Frontal cortex (tissue), 3 donors: ENCODE measurements at regions not wholly inside any gene's neighbourhood (a gene's known extent, or its start where the extent isn't known, plus 50 kb on each side); places are given as distances from the start of the nearest gene placed in this dataset.

Source experiments
- DNase-seq, 2 donors: peaks; one replicate each; pipeline ENCODE4 v3.0.0; 2012; ENCODE audit warnings: low spot score in 2 of 2
- FAIRE-seq: peaks from 2 replicates; lab custom pipeline; 2012; peaks lifted over from hg19 to GRCh38; lab: Jason Lieb, UNC
- donor health status: control.
- donor health status: control.
- donor health status: control.

GRCh38 chr5:2464141-2464540 is 287.3 kb downstream of the IRX2 start:
- FAIRE-seq (no peak), DNase-seq (no peak)

GRCh38 chr5:2461701-2462691 is 289.5 kb downstream of the IRX2 start:
- FAIRE-seq, result no peak
- DNase-seq, result no peak

DNA sequence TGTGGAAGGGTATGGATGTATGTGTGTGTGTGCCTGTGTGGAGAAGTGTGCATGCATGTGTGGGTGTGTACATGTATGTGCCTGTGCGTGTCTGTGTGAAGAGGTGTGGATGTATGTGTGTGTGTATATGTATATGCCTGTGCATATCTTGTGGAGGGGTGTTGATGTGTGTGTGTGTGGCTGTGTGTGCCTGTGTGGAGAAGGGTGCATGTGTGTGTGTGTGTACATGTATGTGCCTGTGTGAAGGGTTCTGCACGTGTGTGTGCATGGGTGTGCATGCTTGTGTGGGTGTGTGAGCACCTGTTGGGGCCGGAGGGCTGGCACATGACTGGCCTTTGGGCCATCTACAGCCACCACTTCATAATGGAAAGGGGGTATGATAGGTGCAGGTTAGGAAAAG is 291.4 kb downstream of the IRX2 start:
- DNase-seq (no peak), FAIRE-seq (no peak)

GRCh38 chr5:2459251-2459650 is 292.2 kb downstream of the IRX2 start:
- no peak for FAIRE-seq
- no peak for DNase-seq

DNA sequence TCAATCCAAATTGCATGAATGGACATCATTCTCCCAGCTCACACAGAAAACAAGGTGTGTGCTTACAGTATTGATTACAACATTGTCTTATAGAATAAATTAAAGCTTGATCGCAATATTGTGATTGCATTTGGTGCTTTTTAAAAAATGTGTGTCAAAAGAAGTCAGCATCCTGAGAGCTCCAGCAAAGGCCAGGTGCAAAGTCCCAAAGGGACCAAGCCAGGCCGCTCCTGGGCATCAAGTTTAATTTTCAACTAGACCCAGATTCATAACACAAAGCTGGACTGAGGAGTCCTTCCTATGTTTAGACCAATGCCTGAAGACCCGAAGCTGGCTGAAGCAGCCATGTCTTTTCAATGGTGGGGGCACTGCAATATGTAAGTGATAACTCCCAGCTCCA is 295.6 kb downstream of the IRX2 start:
- FAIRE-seq, result no peak
- DNase-seq, result no peak

DNA sequence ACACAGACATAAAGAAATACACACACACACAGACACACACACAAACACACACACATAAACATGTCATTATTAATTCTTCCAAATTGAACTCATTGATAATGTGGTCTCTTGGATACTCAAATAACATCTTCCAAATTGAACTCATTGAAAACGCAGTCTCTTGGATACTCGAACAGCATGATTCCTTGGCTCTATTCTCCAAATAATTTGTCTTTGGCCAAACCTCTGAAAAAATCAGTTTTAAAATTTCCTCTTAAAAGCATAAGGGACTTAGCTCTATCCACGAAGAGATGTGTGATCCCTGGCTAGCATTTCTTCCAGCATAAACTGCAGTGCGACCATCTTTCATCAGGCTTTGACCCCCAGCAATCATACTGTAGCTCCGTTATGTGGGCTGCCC is 296.6 kb downstream of the IRX2 start:
- no peak for FAIRE-seq
- DNase-seq, result no peak

GRCh38 chr5:2453781-2454180 is 297.7 kb downstream of the IRX2 start:
- DNase-seq (no peak), FAIRE-seq (no peak)

GRCh38 chr5:2451100-2451499 is 300.4 kb downstream of the IRX2 start:
- no peak for FAIRE-seq
- no peak for DNase-seq

DNA sequence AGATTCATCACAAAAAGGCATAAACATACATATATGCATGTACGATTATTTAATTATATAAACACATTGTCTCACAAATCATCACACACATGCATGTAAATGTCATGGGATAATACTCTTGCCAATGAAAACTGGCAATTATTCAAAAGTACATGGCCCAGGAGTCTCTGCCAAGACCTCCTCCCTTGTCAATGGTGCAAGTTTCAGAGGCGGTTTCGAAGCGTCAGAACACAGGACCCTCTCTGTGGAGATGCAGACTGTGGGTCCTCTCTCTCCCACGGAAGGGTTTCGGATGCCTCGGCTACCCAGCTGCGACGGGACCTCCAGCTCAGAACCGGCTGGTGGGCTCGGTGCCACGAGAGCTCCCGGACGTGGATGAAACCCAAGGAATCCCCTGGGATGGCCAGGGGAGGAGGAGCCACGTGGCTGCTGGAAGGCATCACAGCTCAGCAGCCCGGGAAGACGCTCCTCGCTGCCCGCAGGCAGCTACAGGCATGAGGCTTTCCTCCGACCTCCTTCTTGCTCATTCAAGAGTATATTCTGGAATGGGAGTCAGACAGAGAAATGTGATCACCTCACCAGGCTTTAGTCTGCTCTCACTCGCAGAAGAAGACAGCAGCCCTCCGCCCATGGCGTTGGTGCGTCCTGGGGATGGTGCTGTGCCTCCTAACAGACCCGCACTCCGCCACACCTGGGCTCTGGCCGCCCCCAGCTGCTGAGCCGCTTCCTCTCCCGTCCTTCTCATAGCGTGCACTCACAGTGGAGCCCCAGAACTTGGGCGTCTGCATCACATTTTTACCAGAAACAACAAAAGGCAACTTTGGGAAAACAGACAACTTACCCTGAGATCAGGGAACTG is 308.8 kb downstream of the IRX2 start:
- no peak for FAIRE-seq
- no peak for DNase-seq

- FAIRE-seq (no peak), DNase-seq (no peak)
Observed at GRCh38 chr5:2441495-2442180, 309.8 kb downstream of the IRX2 start.

DNA sequence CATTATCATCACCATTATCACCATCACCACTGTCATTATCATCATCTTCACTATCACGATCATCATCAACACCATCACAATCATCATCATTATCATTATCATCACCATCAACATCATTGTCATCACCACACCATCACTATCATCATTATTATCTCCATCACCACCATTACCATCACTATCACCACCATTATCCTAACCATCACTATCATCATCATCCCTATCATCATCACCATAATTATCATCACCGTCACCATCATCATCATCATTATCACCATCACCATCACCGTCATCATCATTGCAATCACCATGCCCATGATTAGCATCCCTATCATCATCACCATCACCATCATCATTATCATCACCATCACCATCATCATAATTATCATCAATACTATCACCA is 311.9 kb downstream of the IRX2 start:
- FAIRE-seq (no peak), DNase-seq (no peak)

DNA sequence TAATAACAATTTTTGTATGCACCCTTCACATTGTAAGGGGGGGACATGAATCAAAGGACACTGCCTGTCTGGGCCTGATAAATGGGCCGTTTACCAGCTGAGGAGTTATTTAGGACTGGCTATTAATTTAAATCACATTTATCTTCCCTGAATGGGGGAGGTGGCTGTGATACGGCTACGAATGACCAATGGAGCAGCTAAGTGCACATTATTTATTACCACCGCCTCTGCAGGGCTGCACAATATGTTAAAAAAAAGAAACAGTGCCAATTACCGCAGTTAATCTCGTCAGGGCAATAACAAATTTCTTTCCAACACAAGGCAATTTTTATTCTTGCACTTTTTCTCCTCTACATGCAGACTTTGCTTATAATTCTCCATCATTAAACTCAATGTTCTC is 318.4 kb downstream of the IRX2 start:
- DNase-seq (no peak), FAIRE-seq (no peak)

- no peak for FAIRE-seq
- DNase-seq, result no peak
Observed at GRCh38 chr5:2432076-2432920, 319.2 kb downstream of the IRX2 start.

DNA sequence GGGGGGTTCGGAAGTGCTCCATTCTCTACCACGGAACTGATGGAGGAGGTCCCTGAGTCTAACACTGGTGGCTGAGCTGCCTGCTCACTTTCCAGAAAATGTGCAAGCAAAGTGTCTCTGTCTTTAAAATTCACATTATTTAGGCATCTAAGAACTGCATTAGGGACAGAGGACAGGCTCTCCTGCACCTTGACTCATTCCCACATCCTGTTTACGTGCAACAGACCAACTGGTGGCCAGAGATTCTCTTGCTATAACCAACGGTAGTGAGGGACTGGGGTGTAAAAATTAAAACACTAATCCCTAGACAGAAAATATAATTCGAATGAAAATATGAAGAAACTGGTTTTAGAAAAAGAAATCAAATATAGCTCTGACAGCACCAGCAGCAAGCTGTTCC is 320.9 kb downstream of the IRX2 start:
- FAIRE-seq (no peak), DNase-seq (no peak)

GRCh38 chr5:2427983-2428382 is 323.5 kb downstream of the IRX2 start:
- DNase-seq, result no peak
- FAIRE-seq, result no peak

GRCh38 chr5:2423634-2424033 is 327.8 kb downstream of the IRX2 start:
- DNase-seq (no peak), FAIRE-seq (no peak)

DNA sequence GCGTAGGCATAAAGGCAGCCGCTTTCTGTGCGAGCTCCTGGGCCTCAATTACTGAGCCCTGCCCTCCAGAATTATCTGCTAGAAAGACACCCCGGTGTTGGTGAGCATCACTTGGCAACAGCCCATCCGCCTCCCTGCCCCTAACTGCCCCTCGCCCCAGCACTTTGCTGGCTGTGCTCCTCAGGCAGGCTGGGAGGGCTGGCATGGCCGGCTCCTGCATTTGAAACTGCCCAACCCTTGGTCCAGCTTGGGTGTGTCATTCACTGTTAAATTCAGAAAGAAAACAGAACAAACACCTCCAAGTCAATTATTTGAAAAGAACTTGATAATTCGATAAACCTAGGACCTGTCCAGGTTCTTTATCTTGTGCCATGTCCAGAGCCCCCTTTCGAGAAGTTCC is 334.2 kb downstream of the IRX2 start:
- DNase-seq (no peak), FAIRE-seq (no peak)

DNA sequence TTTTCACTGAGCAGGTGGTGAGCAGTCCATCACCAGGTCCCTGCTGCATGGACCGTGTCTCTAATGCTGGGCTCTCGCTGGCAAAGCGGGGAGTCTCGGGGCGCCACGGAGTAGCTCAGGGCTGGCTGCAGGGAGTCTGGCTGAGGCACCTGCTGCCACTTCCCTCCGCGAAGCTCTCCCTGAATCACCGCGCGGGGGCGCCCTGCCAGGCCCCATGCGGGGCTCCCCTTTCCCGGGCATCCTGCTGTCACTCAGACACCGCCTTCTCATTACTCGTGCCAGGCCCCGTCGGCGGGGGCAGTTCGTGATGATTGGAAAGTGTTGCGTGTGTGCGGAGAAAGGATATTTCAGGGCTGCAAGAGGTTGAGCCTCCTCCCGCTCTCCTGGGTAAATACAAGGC is 335.8 kb downstream of the IRX2 start:
- no peak for FAIRE-seq
- DNase-seq, result no peak

DNA sequence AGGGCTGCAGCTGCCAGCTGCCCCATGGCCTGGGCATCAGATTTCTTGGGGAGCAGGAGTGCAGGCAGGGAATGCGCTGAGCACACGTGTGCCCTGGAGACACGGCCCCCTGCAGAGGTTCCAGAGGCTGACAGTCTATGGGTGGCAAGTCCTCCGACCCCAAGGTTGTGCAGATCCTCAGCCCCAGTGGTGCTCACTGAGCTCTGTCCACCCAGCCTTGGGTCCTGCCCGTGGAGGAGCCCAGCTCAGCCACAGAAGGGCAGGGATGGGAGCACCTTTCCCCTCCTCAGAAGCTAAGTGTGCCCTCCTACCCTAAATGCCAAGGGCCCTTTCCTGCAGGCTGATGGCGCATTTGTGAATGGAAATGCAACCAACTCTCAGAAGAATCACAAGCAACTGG is 341.0 kb downstream of the IRX2 start:
- DNase-seq (no peak), FAIRE-seq (no peak)

GRCh38 chr5:2403296-2403695 is 348.2 kb downstream of the IRX2 start:
- FAIRE-seq (no peak), DNase-seq (no peak)
